ENCODE measurements at regions not wholly inside any gene's neighbourhood (a gene's known extent, or its start where the extent isn't known, plus 50 kb on each side); places are given as distances from the start of the nearest gene placed in this dataset.

DNA sequence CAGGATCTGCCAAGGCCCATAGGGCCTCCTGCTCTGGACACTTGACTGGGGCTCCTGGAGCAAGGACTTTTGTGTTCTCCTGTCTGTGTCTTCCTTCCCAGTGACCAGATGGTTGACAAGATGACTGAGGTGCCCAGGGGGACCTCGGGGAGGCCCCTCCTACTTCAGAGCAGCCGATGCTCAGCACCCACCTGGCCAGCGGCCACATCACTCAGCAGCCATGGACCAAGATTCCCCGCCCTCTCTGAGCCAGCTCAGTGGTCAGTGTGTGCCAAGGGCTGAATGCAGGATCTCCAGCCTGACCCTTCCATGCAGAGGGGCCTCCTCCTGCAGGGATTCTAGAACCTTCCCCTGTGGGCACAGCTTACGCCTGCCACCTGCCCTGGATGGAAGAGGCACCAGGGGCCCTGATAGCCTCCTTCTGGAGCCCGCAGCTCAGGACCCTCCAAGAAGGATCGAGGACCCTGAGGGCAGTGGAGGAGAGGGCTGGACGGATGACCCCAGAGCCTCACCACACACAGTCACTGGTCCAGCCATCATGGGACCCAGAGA lies 87.4 kb upstream of the GPC1 start:
- no peak overlapping the region for H3K4me3 ChIP-seq
- H3K4me1 ChIP-seq (ENCODE audit: control insufficient read depth in 5 of 5, insufficient read depth in 5 of 5, low read length in 5 of 5): peaks cover 0 to 20% (median 0%) of the 10 kb centered on the region in 5 donors
- no peak overlapping the region for H3K9ac ChIP-seq (ENCODE audit: insufficient read depth in 1 of 2, low read length in 2 of 2)
- H3K36me3 ChIP-seq (ENCODE audit: control insufficient read depth in 4 of 4, insufficient read depth in 4 of 4, low read length in 4 of 4): no peaks in the 10 kb centered on the region
- H3K27me3 ChIP-seq (ENCODE audit: control insufficient read depth in 3 of 3, insufficient read depth in 3 of 3, low read length in 2 of 3): peaks cover 0 to 5% (median 0%) of the 10 kb centered on the region in 3 donors
- H3K27ac ChIP-seq (ENCODE audit: low read depth in 1 of 2, low read length in 1 of 2): no peak overlapping the region
- peaks cover 0 to 15% (median 2%) of the 10 kb centered on the region in 4 donors for H3K9me3 ChIP-seq (ENCODE audit: control insufficient read depth in 4 of 4, insufficient read depth in 3 of 4, low read length in 3 of 4)
- DNase-seq (no peak), ATAC-seq (ENCODE audit: insufficient read depth, low FRiP score) (no peak)
- TF ChIP-seq, protein P1, sequence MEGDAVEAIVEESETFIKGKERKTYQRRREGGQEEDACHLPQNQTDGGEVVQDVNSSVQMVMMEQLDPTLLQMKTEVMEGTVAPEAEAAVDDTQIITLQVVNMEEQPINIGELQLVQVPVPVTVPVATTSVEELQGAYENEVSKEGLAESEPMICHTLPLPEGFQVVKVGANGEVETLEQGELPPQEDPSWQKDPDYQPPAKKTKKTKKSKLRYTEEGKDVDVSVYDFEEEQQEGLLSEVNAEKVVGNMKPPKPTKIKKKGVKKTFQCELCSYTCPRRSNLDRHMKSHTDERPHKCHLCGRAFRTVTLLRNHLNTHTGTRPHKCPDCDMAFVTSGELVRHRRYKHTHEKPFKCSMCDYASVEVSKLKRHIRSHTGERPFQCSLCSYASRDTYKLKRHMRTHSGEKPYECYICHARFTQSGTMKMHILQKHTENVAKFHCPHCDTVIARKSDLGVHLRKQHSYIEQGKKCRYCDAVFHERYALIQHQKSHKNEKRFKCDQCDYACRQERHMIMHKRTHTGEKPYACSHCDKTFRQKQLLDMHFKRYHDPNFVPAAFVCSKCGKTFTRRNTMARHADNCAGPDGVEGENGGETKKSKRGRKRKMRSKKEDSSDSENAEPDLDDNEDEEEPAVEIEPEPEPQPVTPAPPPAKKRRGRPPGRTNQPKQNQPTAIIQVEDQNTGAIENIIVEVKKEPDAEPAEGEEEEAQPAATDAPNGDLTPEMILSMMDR (IDR thresholded peaks at IDR 0.05; ENCODE audit: control extremely low read depth, extremely low read depth): no peak
- 88 to 91% methylated on average over 8 of the region's 8 CpGs for WGBS, 2 donors

DNA sequence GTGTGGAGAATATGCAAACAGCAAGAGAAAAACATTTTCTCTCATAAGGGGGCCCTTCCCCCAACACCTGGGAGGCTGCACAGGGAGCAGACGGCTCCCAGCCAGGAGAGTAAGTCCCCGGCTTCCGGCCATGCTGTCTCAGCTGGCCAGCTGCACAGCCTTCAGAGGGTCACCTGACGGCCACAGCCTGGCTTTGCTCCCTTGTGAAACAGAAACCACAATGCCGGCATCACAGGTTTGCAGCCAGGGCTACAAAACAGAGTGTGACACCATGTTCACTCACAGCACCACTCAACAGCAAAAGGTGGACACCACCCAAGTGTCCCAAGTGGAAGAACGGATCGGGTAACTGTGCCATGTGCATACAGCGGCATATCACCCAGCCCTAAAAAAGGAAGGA lies 86.9 kb upstream of the GPC1 start:
- peak in 1 of 3 donors; percentile 11 for DNase-seq
- 72 to 73% methylated on average over 8 of the region's 8 CpGs for WGBS, 2 donors
- H3K27me3 ChIP-seq (ENCODE audit: control insufficient read depth in 3 of 3, insufficient read depth in 3 of 3, low read length in 2 of 3): peaks cover 0 to 5% (median 0%) of the 10 kb centered on the region in 3 donors
- TF ChIP-seq, protein P1 (IDR thresholded peaks at IDR 0.05; ENCODE audit: control extremely low read depth, extremely low read depth): no peak
- no peak overlapping the region for H3K27ac ChIP-seq (ENCODE audit: low read depth in 1 of 2, low read length in 1 of 2)
- H3K9me3 ChIP-seq (ENCODE audit: control insufficient read depth in 4 of 4, insufficient read depth in 3 of 4, low read length in 3 of 4): peaks cover 0 to 15% (median 2%) of the 10 kb centered on the region in 4 donors
- no peak for ATAC-seq (ENCODE audit: insufficient read depth, low FRiP score)
- H3K4me3 ChIP-seq: no peak overlapping the region
- H3K9ac ChIP-seq (ENCODE audit: insufficient read depth in 1 of 2, low read length in 2 of 2): no peak overlapping the region
- H3K36me3 ChIP-seq (ENCODE audit: control insufficient read depth in 4 of 4, insufficient read depth in 4 of 4, low read length in 4 of 4): no peaks in the 10 kb centered on the region
- peaks cover 0 to 20% (median 0%) of the 10 kb centered on the region in 5 donors for H3K4me1 ChIP-seq (ENCODE audit: control insufficient read depth in 5 of 5, insufficient read depth in 5 of 5, low read length in 5 of 5)

DNA sequence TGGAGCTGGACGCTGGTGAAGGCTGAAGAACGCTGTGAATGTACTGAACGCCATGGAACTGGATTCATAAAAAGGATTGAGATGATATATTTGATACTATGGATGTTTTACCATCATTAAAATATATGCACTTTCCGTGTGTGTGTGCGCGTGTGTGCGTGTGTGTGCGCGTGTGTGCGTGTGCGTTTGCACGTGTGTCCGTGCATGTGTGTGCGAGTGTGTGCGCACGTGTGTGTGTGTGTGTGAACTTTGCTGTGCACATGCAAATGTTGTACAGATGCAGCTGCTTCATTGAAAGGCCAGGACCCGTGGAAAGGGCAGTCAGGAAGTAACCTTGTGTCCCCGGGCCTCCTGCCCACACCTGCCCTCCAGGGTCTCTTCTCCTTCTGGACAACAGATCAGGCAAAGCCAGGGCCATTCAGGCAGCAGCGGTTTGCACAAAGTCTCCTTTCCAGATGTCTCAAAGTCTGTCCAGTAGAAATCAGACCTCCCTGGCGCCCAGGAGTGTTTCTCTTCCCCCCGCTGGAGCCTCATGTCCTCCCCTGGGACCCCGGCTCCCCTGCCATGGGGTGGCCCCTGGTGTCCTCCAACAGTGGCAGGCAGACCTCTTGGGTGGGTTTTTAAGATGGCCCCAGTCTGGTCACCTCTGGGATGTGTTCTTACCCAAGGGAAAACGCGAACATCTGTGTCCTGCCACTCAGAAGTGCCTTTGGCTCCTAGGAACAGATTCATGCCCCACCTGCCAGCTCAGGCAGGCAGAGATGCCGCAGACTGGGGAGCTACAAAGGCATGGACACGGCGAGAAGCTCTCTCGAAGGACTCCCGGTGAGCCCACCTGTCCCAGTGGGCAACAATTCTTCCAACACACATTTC lies 86.1 kb upstream of the GPC1 start:
- Histone ChIP-seq H3K36me3 (ENCODE audit: control insufficient read depth in 4 of 4, insufficient read depth in 4 of 4, low read length in 4 of 4) (no peaks in the 10 kb centered on the region), H3K9ac (ENCODE audit: insufficient read depth in 1 of 2, low read length in 2 of 2) (no peak overlapping the region), H3K4me3 (no peak overlapping the region), H3K4me1 (ENCODE audit: control insufficient read depth in 5 of 5, insufficient read depth in 5 of 5, low read length in 5 of 5) (peaks cover 0 to 20% (median 0%) of the 10 kb centered on the region in 5 donors), H3K27me3 (ENCODE audit: control insufficient read depth in 3 of 3, insufficient read depth in 3 of 3, low read length in 2 of 3) (peaks cover 0 to 5% (median 0%) of the 10 kb centered on the region in 3 donors), H3K9me3 (ENCODE audit: control insufficient read depth in 4 of 4, insufficient read depth in 3 of 4, low read length in 3 of 4) (peaks cover 0 to 15% (median 2%) of the 10 kb centered on the region in 4 donors), H3K27ac (ENCODE audit: low read depth in 1 of 2, low read length in 1 of 2) (no peak overlapping the region)
- TF ChIP-seq, protein P1 (IDR thresholded peaks at IDR 0.05; ENCODE audit: control extremely low read depth, extremely low read depth): no peak
- 84% methylated on average over 29 of the region's 29 CpGs for WGBS, 2 donors
- DNase-seq (peak in 1 of 3 donors; percentile 6), ATAC-seq (ENCODE audit: insufficient read depth, low FRiP score) (no peak)

Measured in lung (tissue), 11 donors.